Left lung (tissue), 4 donors: ENCODE measurements at regions not wholly inside any gene's neighbourhood (a gene's known extent, or its start where the extent isn't known, plus 50 kb on each side); places are given as distances from the start of the nearest gene placed in this dataset.

Experiments used
- ATAC-seq: fragments of 200-7000 bp; cut with Tn5 transposase; one replicate; pipeline ENCODE4 v1.9.1; 2020; ENCODE audit warnings: moderate library complexity
- DNase-seq, 4 donors: peaks; one replicate each; pipeline ENCODE4 v3.0.0-alpha.2; 2013 to 2020
- H3K27ac ChIP-seq, 2 donors: fragments of 200-600 bp; sonication (generic) in 1 of 2; one replicate each; pipeline versions ENCODE4 v1.5.0 to v1.8.0; 2020 to 2021
- H3K27me3 ChIP-seq, 2 donors: fragments of 200-600 bp; sonication (generic) in 1 of 2; one replicate each; pipeline versions ENCODE4 v1.5.0 to v1.8.0; 2020 to 2021
- H3K36me3 ChIP-seq, 2 donors: fragments of 200-600 bp; sonication (generic) in 1 of 2; one replicate each; pipeline versions ENCODE4 v1.5.0 to v1.8.0; 2020 to 2021
- H3K4me1 ChIP-seq, 2 donors: fragments of 200-600 bp; one replicate each; pipeline ENCODE4 v1.8.0; 2021
- H3K4me3 ChIP-seq, 2 donors: fragments of 200-600 bp; sonication (generic) in 1 of 2; one replicate each; pipeline versions ENCODE4 v1.5.0 to v1.8.0; 2020 to 2021; ENCODE audit warnings: mild to moderate bottlenecking in 1 of 2
- H3K9me3 ChIP-seq, 2 donors: fragments of 200-600 bp; sonication (generic) in 1 of 2; one replicate each; pipeline versions ENCODE4 v1.5.0 to v1.8.0; 2020 to 2021
- intact Hi-C, 2 donors: fragments of 100-400 bp; cut with DNase I; formaldehyde crosslinking; loops; one replicate each; pipeline versions ENCODE4 v1.11.2 to v1.14.2; 2022
- TF ChIP-seq, protein P1 (sequence below), 2 donors: fragments of 200-600 bp; sonication (generic) in 1 of 2; IDR thresholded peaks; one replicate each; pipeline versions ENCODE4 v1.5.0 to v1.8.0; 2021; ENCODE audit warnings: antibody characterized with exemption in 2 of 2
- donor health status: DM: no; HTN: yes; CAD: no.
- donor health status: DM: no; HTN: no; CAD: no.

DNA sequence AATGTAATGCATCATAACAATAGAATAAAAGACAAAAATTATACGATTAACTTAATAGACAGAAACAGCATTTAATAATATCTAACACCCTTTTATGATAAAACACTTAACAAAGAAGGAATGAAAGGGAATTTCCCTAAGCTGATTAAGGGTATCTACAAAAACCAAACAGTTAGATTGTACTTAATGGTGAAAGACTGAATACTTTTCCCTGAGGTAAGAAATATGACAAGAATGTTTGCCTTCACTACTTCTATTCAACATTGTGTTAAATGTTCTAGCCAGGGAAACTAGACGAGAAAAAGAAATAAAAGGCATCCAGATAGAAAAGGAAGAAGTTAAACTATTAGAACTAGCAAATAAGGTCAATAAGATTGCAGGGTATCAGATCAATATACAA is 276.9 kb downstream of the BAMBI start:
- H3K4me3 ChIP-seq: no peak overlapping the region
- no peaks in the 10 kb centered on the region for H3K9me3 ChIP-seq
- H3K36me3 ChIP-seq: no peaks in the 10 kb centered on the region
- no peaks in the 10 kb centered on the region for H3K27me3 ChIP-seq
- peak; percentile 75 for ATAC-seq
- H3K4me1 ChIP-seq: no peaks in the 10 kb centered on the region
- intact Hi-C loops: no loop called here
- DNase-seq: no peak
- no peak overlapping the region for H3K27ac ChIP-seq
- TF ChIP-seq, protein P1, sequence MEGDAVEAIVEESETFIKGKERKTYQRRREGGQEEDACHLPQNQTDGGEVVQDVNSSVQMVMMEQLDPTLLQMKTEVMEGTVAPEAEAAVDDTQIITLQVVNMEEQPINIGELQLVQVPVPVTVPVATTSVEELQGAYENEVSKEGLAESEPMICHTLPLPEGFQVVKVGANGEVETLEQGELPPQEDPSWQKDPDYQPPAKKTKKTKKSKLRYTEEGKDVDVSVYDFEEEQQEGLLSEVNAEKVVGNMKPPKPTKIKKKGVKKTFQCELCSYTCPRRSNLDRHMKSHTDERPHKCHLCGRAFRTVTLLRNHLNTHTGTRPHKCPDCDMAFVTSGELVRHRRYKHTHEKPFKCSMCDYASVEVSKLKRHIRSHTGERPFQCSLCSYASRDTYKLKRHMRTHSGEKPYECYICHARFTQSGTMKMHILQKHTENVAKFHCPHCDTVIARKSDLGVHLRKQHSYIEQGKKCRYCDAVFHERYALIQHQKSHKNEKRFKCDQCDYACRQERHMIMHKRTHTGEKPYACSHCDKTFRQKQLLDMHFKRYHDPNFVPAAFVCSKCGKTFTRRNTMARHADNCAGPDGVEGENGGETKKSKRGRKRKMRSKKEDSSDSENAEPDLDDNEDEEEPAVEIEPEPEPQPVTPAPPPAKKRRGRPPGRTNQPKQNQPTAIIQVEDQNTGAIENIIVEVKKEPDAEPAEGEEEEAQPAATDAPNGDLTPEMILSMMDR (IDR thresholded peaks at IDR 0.05): no peak

DNA sequence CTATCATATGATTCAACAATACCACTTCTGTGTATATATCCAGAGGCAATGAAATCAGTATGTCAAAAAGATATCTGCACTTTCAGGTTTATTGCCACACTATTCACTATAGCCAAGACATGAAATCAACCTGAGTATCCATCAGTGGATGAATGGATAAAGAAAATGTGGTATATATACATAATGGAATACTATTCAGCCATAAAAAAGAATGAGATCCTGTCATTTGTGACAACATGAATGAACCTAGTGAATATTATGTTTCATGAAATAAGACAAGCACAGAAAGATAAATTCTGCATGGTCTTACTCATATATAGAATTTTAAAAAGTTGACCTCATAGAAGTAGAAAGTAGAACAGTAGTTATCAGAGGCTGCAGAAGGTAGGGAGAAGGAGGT is 281.1 kb downstream of the BAMBI start:
- ATAC-seq (no peak), DNase-seq (no peak)
- Histone ChIP-seq H3K27ac (no peak overlapping the region), H3K27me3 (no peaks in the 10 kb centered on the region), H3K4me1 (no peaks in the 10 kb centered on the region), H3K9me3 (no peaks in the 10 kb centered on the region), H3K4me3 (no peak overlapping the region), H3K36me3 (no peaks in the 10 kb centered on the region)
- TF ChIP-seq, protein P1 (IDR thresholded peaks at IDR 0.05): no peak
- intact Hi-C loops: no loop called here

DNA sequence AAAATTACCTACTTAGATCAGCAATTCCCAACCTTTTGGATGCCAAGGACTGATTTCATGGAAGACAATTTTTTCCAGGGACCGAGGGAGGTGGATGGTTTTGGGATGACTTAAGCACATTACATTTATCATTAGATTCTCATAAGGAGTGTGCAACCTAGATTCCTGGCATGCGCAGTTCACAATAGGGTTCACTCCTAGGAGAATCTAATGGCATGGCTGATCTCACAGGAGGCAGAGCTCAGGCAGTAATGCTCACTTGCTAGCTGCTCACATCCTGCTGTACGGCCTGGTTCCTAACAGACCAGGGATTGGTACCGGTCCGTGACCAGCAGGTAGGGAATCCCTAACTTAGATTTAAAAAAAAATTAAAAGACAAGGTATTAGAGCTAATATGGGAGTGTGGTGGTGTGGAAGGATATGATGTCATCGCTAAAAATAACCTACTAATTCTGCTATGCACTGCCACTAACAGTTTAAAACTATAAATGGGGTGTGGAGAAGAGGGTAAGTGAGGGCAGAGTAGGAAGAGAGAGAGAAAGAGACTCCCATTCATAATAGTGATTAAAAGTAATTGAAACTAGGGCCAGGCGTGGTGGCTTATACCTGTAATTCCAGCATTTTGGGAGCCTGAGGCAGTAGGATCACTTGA is 282.7 kb downstream of the BAMBI start:
- H3K4me3 ChIP-seq: no peak overlapping the region
- H3K9me3 ChIP-seq: no peaks in the 10 kb centered on the region
- ATAC-seq: no peak
- no peak for DNase-seq
- no peaks in the 10 kb centered on the region for H3K4me1 ChIP-seq
- H3K36me3 ChIP-seq: no peaks in the 10 kb centered on the region
- TF ChIP-seq, protein P1 (IDR thresholded peaks at IDR 0.05): no peak
- no peak overlapping the region for H3K27ac ChIP-seq
- intact Hi-C loops: no loop called here
- H3K27me3 ChIP-seq: no peaks in the 10 kb centered on the region

DNA sequence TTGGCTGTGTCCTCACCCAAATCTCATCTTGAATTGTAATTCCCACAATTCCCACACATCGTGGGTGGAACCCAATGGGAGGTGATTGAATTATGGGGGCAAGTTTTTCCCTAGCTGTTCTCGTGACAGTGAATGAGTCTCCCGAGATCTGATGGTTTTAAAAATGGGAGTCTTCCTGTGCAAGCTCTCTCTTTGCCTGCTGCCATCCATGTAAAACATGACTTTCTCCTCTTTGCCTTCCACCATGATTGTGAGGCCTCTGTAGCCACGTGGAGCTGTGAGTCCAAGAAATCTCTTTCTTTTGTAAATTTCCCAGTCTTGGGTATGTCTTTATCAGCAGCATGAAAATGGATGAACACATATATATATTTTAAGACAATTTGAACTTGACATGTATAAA is 285.4 kb downstream of the BAMBI start:
- intact Hi-C loops: no loop called here
- ATAC-seq (no peak), DNase-seq (no peak)
- Histone ChIP-seq H3K9me3 (no peaks in the 10 kb centered on the region), H3K4me3 (no peak overlapping the region), H3K36me3 (no peaks in the 10 kb centered on the region), H3K4me1 (no peaks in the 10 kb centered on the region), H3K27me3 (no peaks in the 10 kb centered on the region), H3K27ac (no peak overlapping the region)
- TF ChIP-seq, protein P1 (IDR thresholded peaks at IDR 0.05): no peak

DNA sequence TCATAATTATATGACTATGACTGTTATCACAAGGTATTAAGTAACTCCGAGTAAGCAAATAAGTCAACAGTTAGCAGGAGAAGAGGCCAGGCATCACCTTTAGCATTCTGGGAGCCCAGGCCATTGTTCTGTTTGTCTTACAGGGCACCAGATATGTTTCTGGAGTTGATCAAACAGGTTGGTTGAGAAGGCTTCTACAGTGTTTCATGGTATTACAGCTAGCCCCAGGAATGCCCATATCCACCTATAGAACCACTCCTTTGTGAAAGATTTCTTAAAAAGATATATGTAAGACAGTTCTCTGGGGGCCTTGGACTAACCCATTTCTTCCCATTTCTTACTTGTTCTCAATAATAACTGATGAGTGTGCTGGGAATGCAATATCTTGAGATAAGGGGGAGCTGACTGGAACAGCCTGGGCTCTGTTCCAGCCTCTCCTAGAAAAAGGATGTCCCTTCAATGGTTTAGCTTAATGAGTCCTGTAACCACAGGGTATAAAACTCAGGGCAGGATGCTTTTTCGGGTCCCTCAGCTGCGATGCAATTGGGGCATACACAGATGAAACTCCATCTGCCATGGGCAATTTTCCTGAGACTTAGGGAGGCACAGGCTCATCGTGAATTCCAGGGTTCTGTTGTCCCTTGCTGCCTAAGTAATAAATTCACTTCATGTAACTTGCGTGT is 286.4 kb downstream of the BAMBI start:
- intact Hi-C loops: no loop called here
- ATAC-seq: peak; percentile 25

More for the DNA sequence above, 286.4 kb downstream of the BAMBI start:
- Histone ChIP-seq H3K4me3 (no peak overlapping the region), H3K36me3 (no peaks in the 10 kb centered on the region), H3K9me3 (no peaks in the 10 kb centered on the region), H3K4me1 (no peaks in the 10 kb centered on the region), H3K27me3 (no peaks in the 10 kb centered on the region), H3K27ac (no peak overlapping the region)
- DNase-seq: no peak
- TF ChIP-seq, protein P1 (IDR thresholded peaks at IDR 0.05): no peak
